GM10266 (cell line): ENCODE measurements at regions not wholly inside any gene's neighbourhood (a gene's known extent, or its start where the extent isn't known, plus 50 kb on each side); places are given as distances from the start of the nearest gene placed in this dataset.

Experiments
- DNase-seq: peaks from one replicate; pipeline ENCODE4 v3.0.0; 2012; ENCODE audit errors: extremely low spot score
- TF ChIP-seq, protein P1 (sequence below): IDR thresholded peaks from 2 replicates; pipeline ENCODE4 v1.5.1; 2012; ENCODE audit warnings: mild to moderate bottlenecking, low read depth; ENCODE audit not compliant: control insufficient read depth, insufficient read depth; ENCODE audit errors: missing control alignments

DNA sequence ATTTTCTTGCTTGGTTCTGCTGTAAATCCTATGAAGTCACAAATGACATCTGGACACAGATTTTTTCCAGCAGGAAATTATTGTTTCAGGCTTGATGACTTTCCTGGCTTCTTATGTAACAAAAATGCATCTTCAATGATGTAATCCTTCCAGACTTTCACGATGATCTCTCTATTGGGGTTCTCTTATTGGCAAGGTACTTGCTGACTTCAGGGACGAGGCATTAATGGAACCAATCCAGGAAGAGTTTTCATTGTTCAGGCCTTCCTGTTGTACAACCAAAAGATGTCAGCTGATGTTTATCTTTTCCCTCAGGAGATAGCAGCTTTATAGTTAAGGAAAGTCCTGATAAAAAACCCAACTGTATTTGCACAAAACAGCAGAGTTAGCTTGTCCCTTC, 118.5 kb upstream of the MMS22L start:
- TF ChIP-seq, protein P1, sequence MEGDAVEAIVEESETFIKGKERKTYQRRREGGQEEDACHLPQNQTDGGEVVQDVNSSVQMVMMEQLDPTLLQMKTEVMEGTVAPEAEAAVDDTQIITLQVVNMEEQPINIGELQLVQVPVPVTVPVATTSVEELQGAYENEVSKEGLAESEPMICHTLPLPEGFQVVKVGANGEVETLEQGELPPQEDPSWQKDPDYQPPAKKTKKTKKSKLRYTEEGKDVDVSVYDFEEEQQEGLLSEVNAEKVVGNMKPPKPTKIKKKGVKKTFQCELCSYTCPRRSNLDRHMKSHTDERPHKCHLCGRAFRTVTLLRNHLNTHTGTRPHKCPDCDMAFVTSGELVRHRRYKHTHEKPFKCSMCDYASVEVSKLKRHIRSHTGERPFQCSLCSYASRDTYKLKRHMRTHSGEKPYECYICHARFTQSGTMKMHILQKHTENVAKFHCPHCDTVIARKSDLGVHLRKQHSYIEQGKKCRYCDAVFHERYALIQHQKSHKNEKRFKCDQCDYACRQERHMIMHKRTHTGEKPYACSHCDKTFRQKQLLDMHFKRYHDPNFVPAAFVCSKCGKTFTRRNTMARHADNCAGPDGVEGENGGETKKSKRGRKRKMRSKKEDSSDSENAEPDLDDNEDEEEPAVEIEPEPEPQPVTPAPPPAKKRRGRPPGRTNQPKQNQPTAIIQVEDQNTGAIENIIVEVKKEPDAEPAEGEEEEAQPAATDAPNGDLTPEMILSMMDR: no peak
- no peak for DNase-seq

DNA sequence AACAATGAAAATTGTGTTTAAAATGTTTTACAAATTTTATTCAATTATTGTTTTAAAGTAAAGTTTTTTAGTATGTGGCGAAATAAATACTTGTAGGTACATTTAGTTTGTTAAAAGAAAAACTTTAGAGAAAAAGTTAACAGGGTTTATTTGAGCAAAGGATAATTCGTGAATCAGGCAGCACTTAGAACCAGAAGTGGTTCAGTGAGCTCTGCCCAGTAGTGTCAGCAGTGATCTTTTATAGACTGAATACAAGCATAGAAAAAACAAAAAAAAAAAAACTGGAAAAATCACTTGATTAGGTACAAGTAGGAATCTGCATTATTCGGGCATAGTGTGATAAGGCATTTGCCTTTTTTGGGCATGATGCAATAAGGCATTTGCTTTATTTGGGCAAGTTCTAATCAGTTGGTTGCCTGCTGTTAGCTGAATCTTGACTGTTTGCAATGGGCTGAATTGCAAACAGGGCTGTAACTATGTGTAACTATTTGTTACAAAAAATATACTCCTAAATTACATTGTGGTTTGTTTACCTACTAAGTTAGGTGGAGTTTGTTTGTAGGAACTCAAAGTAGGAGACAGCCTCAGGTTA, 122.9 kb upstream of the MMS22L start:
- TF ChIP-seq, protein P1: no peak
- DNase-seq: no peak

DNA sequence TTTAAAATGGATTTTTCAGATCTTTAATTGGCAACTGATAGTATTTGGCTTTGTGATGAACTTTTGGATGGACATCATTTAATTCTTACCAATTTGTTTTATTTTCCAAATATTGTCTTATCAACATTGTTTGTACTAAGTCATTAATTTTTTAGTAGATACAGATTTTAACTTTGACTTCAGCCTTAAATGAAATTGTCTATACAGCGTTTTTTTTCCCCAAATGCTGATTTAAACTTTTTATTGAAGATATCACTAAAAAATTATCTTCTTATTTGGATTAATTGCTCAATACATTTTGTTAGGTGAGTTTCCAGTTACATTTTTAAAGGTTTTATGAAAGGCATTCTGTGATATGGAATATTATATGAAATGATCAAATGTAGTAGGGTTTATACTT, 123.6 kb upstream of the MMS22L start:
- TF ChIP-seq, protein P1: no peak

DNA sequence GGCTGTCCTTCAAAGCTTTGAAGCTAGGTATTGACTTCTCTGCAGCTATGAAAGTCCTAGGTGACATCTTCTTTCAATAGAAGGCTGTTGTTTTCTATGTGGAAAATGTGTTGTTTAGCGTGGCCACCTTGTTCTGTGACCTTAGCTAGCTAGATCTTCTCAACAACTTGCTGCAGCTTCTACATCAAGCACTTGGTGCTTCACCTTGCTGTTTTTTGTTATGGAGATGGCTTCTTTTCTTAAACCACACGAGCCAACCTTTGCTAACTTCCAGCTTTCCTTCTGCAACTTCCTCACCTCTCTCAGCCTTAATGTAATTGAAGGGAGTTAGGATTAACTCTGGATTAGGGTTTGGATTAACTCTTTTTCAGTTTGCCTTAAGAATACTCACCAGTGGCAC, 128.6 kb upstream of the MMS22L start:
- DNase-seq: no peak

More for the DNA sequence above, 123.6 kb upstream of the MMS22L start:
- no peak for DNase-seq

DNA sequence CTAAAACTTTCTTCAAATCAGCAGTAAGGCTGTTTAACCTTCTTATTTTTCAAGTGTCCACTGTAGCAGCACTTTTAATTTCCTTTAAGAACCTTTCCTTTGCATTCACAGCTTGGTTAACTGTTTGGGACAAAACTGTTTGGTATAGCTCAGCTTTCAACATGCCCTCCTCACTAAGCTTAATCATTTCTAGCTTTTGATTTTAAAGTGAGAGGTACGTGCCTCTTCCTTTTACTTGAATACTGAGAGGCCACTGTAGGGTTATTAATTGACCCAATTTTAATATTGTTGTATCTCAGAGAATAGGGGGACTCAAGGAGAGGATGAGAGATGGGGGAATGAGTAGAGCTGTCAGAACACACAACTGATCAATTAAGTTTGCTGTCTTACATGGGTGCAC, 129.5 kb upstream of the MMS22L start:
- DNase-seq: no peak
- TF ChIP-seq, protein P1: no peak

More for the DNA sequence above, 128.6 kb upstream of the MMS22L start:
- TF ChIP-seq, protein P1: no peak

DNA sequence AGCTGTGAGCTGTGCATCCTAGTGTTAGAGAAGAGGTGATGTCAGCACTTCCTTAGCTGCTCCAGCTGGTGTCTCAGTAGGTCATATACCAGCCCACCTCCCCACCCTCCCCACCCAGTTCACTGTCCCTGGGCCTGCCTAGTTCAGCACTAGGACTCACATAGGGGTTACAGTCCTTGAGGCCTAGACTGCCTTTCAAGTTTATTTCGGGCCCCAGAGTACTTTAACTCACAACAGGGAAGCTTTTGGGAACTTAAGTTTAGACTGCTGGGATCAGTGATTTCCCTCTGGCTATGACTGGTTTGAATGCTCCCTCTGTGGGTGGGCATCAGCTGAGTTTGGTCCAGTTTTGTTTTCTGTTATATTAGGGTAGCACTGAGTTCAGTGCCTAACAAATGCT, 139.2 kb upstream of the MMS22L start:
- TF ChIP-seq, protein P1: no peak
- DNase-seq: no peak

DNA sequence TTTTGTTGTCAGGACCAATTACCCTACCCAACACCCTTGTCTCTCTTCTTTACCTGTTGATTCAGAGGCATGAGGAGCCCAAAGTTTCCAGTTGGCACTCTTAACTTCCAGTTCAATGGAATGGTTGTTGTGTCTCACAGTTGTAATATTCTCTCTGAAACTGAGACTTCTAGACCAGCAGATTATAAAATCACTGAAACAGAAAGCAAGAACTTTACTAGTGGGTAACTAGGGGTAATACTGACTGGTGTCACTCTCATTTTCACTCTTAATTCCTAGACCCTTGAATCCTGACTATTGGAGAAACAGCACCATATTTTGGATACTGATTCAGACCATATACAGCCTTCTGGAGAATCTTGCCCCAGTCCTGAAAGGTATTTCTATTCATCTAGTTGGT, 140.2 kb upstream of the MMS22L start:
- TF ChIP-seq, protein P1: no peak
- no peak for DNase-seq
